NCI-H748 (cell line): ENCODE measurements at regions not wholly inside any gene's neighbourhood (a gene's known extent, or its start where the extent isn't known, plus 50 kb on each side); places are given as distances from the start of the nearest gene placed in this dataset.
"Not testable (repeated sequence)": the region's sequence is repeated elsewhere in the genome, so short reads cannot be mapped to it uniquely, and the experiment has no call there.

Source experiments
- DNase-seq: peaks from one replicate; lab custom pipeline; 2025; ENCODE audit not compliant: unreplicated experiment; lab: John Stamatoyannopoulos, UW

GRCh38 chr7:69087281-69087680 lies 511.0 kb upstream of the AUTS2 start:
- DNase-seq, result not testable (repeated sequence)

DNA sequence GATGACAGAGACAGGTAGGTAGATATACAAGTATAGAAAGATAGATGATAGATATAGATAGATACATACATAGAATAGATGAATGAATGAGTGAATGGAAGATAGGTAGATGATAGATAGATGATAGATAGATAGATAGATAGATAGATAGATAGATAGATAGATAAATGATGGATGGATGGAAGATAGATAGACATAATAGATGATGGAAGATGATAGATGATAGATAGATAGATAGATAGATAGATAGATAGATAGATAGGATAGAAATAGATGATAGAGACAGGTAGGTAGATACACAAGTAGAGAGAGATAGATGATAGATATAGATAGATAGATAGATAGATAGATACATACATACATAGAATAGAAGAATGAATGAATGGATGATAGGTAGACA lies 510.1 kb upstream of the AUTS2 start:
- no peak for DNase-seq

DNA sequence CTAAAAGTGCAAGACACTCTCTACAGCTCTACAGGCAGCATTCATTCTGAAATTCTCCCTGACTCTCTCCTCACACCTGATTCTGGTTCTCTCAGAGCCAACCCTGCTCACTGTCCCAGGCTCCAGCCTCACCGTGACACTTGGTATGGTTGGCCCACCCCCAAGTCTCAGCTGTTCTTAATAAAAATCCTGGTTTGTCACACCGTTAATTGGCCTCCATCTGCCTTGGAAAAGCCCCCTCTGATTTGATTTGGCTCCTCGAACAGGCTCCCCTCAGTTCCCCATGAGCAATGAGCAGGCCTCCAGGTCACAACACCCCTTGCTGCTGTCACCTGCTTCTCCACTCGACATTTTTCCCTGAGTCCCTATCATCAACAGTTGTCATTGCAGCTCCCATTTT lies 507.3 kb upstream of the AUTS2 start:
- DNase-seq, result no peak

- DNase-seq, result no peak
Measured at GRCh38 chr7:69091521-69091920, 506.8 kb upstream of the AUTS2 start.

DNA sequence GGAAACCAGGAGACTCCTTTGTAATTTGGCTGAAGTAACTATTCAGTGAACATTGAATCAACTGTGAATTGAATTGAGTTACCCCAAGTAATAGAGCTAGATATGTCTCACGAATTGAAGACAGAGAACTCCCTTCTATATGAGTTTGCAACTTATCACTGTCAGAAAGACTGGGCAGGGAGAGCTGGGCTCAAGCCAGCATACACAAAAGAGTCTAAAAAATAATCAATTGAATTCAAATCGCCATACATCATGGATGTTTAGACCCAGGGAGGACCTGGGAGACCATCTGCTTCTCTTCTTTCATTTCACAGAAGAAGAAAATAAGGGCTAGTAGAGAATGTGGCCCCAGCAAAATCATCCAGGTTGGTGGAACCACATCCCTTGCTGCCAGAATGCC lies 503.1 kb upstream of the AUTS2 start:
- DNase-seq, result no peak

DNA sequence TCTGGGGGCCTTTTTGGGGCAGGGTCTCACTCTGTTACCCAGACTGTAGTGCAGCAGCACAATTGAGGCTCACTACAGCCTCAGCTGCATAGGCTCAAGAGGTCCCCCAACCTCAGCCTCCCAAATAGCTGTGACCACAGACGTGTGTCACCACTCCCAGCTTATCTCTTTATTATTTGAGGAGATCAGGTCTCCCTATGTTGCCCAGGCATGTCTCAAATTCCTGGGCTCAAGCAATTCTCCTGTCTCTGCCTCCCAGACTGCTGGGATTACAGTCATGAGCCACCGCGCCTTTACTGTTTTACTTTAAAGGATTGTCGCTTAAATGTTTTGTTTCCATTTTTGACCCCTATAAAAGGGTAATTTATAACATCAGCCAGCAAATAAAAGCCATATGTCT lies 502.6 kb upstream of the AUTS2 start:
- DNase-seq, result no peak

- DNase-seq, result no peak
Measured at GRCh38 chr7:69104023-69104422, 494.3 kb upstream of the AUTS2 start.

DNA sequence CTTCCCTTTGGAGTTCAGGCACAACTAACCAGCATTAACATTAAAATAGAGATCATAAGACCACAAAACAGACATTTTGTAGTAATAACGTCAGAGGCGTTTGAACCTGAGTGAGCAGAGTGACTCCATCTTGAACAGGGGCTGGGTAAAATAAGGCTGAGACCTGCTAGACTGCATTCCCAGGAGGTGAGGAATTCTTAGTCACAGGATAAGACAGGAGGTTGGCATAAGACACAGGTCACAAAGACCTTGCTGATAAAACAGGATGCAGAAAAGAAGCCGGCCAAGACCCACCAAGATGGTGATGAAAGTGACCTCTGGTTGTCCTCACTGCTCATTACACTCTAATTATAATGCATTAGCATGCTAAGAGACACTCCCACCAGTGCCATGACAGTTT lies 493.2 kb upstream of the AUTS2 start:
- no peak for DNase-seq

DNA sequence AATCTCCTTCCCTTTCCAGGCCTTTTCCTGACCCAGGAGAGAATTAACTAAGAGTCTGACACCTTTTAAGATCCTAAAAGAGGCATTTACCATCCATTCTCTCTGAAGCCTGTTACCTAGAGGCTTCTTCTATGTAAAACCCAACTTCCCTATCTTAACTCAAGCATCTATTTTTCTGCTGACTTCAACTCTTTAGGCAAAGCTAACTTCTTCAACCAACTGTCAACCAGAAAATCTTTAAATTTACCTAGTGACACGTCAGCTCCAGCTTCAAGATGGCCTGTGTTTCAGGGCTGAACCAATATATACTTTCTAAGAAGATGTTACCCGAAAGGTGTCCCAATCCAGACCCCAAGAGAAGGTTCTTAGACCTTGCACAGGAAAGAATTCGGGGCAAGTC lies 492.3 kb upstream of the AUTS2 start:
- no peak for DNase-seq

DNA sequence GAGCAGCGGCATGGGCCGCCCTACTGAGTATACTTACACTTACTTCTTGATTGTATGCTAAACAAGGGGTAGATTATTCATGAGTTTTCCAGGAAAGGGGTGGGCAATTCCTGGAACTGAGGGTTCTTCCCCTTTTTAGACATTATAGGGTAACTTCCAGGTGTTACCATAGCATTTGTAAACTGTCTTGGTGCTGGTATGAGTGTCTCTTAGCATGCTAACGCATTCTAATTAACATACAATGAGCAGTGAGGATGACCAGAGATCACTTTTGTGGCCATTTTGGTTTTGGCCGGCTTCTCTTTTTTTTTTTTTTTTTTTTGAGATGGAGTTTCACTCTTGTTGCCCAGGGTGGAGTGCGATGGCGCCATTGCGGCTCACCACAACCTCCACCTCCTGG lies 491.8 kb upstream of the AUTS2 start:
- not testable (repeated sequence) for DNase-seq

GRCh38 chr7:69106946-69107345 lies 491.3 kb upstream of the AUTS2 start:
- DNase-seq, result not testable (repeated sequence)

GRCh38 chr7:69108097-69108496 lies 490.2 kb upstream of the AUTS2 start:
- no peak for DNase-seq

DNA sequence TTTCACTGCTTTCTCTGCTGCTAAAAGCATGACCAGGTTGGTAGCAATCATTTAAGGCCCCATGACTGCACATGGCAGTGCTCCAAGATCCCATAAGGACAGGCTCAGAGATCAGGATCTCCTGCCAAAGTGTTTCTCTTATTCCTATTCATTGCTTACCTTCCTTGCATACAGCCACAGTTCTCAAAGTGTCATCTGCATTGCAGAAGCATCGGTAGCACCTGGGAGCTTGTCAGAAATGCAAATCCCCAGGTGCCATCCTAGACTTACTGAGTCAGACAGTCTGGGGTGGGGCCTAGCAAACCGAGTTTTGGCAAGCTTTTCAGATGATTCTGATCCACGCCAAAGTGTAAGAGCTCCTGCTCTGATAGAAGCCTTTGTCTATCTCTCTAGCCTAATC lies 489.0 kb upstream of the AUTS2 start:
- no peak for DNase-seq

GRCh38 chr7:69109879-69110278 lies 488.4 kb upstream of the AUTS2 start:
- DNase-seq, result no peak

- no peak for DNase-seq
Measured at GRCh38 chr7:69110450-69111050, 487.7 kb upstream of the AUTS2 start.

- DNase-seq, result no peak
Measured at GRCh38 chr7:69114374-69114773, 483.9 kb upstream of the AUTS2 start.

- no peak for DNase-seq
Measured at GRCh38 chr7:69115788-69116187, 482.5 kb upstream of the AUTS2 start.

DNA sequence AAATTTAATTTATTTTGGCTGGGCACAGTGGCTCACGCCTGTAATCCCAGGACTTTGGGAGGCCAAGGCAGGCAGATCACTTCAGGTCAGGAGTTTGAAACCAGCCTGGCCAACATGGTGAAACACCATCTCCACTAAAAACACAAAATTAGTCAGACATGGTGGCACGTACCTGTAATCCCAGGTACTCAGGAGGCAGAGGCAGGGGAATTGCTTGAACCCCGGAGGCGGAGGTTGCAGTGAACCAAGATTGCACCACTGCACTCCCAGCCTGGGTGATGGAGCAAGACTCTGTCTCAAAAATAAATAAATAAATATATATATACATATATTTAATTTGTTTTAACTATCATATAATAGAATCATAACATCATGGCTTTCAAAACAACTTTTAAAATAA lies 482.1 kb upstream of the AUTS2 start:
- DNase-seq, result not testable (repeated sequence)

DNA sequence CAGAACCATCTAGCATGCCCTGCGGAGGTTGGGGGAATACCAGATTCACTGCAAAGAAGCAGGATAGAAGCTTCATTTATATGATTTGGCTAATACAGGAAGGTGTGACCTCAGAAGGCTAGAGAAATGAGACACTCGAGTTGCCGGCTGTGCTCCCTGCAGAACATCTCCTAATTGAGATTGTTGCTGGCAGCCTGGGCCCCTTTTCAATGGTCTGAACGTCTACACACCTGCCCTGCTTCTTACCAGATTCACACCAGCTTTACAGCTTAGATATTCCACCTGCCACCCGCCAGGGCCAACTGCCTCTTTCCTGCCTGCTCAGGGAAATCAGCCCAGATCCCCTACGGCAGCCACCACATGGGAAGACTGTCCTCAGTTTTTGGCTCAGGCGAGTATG lies 475.3 kb upstream of the AUTS2 start:
- peak; percentile 50 for DNase-seq

GRCh38 chr7:69126896-69127479 lies 471.3 kb upstream of the AUTS2 start:
- DNase-seq, result no peak

DNA sequence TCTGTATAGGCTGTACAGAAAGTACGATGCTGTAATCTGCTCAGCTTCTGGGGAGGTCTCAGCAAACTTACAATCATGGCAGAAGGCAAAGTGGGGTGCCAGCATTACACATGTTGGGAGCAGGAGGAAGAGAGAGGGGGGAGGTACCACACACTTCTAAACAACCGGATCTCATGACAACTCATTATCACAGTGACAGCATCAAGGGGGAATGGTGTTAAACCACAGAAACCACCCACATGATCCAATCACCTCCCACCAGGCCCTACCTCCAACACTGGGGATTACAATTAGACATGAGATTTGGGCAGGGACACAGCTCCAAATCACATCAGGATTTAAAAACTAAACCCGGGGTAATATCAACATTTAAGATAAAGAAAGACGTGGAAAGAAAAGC lies 468.8 kb upstream of the AUTS2 start:
- no peak for DNase-seq

GRCh38 chr7:69129951-69130350 lies 468.3 kb upstream of the AUTS2 start:
- DNase-seq, result no peak

DNA sequence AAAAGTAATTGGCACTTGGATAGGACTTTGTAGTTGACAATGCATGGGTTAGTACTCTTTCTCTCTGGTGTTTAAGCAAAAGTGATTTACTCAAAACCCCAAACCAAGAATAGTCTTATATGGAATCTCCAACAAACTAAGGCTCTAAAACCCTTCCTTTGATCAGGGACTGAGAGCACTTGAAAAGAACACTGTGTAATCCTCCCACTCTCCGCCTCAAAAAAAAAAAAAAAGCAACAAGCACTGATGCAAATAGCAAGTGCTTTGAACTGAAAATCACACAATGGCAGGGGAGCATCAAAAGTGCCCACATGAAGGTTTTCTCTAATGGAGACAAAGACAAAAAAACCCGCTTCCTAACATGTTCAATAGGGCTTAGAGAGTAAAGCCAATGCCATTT lies 467.9 kb upstream of the AUTS2 start:
- DNase-seq, result no peak
